ENCODE measurements at regions not wholly inside any gene's neighbourhood (a gene's known extent, or its start where the extent isn't known, plus 50 kb on each side); places are given as distances from the start of the nearest gene placed in this dataset.

GRCh38 chr18:51801514-51801913 is 538.5 kb upstream of the DCC start:
- no peak for TF ChIP-seq ARNT (IDR thresholded peaks at IDR 0.05)
- TF ChIP-seq SUZ12 (IDR thresholded peaks at IDR 0.05), result no peak
- TF ChIP-seq FOXA1 (IDR thresholded peaks at IDR 0.05), result no peak
- TF ChIP-seq TARDBP (IDR thresholded peaks at IDR 0.05), result no peak
- no peak for TF ChIP-seq SP1 (IDR thresholded peaks at IDR 0.05)
- no peak for TF ChIP-seq FOXK2 (IDR thresholded peaks at IDR 0.05)
- TF ChIP-seq BHLHE40 (IDR thresholded peaks at IDR 0.05; ENCODE audit: borderline replicate concordance), result no peak
- no peak for TF ChIP-seq CTBP1 (IDR thresholded peaks at IDR 0.05; ENCODE audit: borderline replicate concordance)
- TF ChIP-seq ELF4 (IDR thresholded peaks at IDR 0.05), result no peak
- no peak for TF ChIP-seq PKNOX1 (IDR thresholded peaks at IDR 0.05)
